ENCODE measurements at regions not wholly inside any gene's neighbourhood (a gene's known extent, or its start where the extent isn't known, plus 50 kb on each side); places are given as distances from the start of the nearest gene placed in this dataset.

DNA sequence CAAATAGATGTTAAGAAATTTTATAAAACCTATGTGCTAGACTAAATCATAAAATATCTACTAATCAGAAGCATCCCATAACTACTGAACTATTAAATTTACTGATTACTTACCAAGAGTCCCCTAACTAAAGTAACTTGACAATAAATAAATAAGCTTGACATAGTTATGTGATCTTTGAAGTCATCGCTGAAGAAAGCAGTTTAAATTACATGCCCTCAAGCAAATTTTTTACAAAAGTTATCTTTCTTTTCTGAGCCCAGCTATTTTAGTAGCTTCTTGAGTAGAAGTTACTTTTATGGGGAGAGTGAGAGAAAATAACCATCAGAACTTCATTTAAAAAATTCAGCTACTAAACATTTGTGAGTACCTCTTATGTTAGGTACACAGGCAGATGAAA is 150.9 kb upstream of the FAM241A start:
- Histone ChIP-seq H3K27me3 (ENCODE audit: insufficient read depth, low read length) (no peaks in the 10 kb centered on the region), H3K4me1 (ENCODE audit: insufficient read depth, low read length) (no peaks in the 10 kb centered on the region), H3K36me3 (ENCODE audit: insufficient read depth, low read length) (no peaks in the 10 kb centered on the region), H3K79me2 (ENCODE audit: insufficient read depth, low read length) (no peaks in the 10 kb centered on the region), H3K4me3 (ENCODE audit: insufficient read depth, low read length) (no peak overlapping the region), H4K20me1 (ENCODE audit: insufficient read depth, low read length) (no peaks in the 10 kb centered on the region), H2AFZ (ENCODE audit: low read length) (no peak overlapping the region), H3K27ac (ENCODE audit: low read depth, low read length) (no peak overlapping the region), H3K4me2 (ENCODE audit: insufficient read depth, low read length) (no peak overlapping the region), H3K9me3 (ENCODE audit: low read depth, low read length) (no peaks in the 10 kb centered on the region)
- no peak for TF ChIP-seq CTCF (IDR thresholded peaks at IDR 0.05; ENCODE audit: extremely low read depth, low read depth, low read length)
- DNase-seq (ENCODE audit: insufficient read length, low spot score, missing footprints) = no peak

- Histone ChIP-seq H3K9me3 (ENCODE audit: low read depth, low read length) (no peaks in the 10 kb centered on the region), H3K36me3 (ENCODE audit: insufficient read depth, low read length) (no peaks in the 10 kb centered on the region), H3K27me3 (ENCODE audit: insufficient read depth, low read length) (no peaks in the 10 kb centered on the region), H3K79me2 (ENCODE audit: insufficient read depth, low read length) (no peaks in the 10 kb centered on the region), H3K4me2 (ENCODE audit: insufficient read depth, low read length) (no peak overlapping the region), H3K4me1 (ENCODE audit: insufficient read depth, low read length) (no peaks in the 10 kb centered on the region), H3K27ac (ENCODE audit: low read depth, low read length) (no peak overlapping the region), H3K4me3 (ENCODE audit: insufficient read depth, low read length) (no peak overlapping the region), H4K20me1 (ENCODE audit: insufficient read depth, low read length) (no peaks in the 10 kb centered on the region), H2AFZ (ENCODE audit: low read length) (no peak overlapping the region)
- DNase-seq (ENCODE audit: insufficient read length, low spot score, missing footprints) = no peak
- TF ChIP-seq CTCF (IDR thresholded peaks at IDR 0.05; ENCODE audit: extremely low read depth, low read depth, low read length) = no peak
These were observed 147.5 kb upstream of the FAM241A start for GRCh38 chr4:111997785-111998184.

DNA sequence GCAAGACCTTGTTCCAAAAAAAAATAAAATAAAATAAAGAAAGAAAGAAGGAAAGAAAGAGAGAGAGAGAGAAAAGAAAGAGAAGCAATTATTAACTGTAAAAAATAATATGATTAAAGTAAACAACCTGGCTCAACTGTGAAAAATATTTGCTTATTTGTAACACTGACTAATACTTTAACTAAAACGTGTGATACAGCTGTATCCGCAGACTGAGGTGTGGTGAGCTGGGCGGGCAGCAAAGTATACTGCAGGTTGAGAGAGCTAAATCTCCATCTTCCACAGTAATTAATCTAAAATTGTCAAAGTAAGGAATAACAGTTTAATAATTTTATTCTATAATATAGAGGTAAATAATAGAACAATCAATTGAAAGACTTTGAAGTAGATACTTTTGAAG is 145.5 kb upstream of the FAM241A start:
- Histone ChIP-seq H3K27ac (ENCODE audit: low read depth, low read length) (no peak overlapping the region), H3K4me2 (ENCODE audit: insufficient read depth, low read length) (no peak overlapping the region), H3K79me2 (ENCODE audit: insufficient read depth, low read length) (no peaks in the 10 kb centered on the region), H3K4me1 (ENCODE audit: insufficient read depth, low read length) (no peaks in the 10 kb centered on the region), H3K4me3 (ENCODE audit: insufficient read depth, low read length) (no peak overlapping the region), H3K36me3 (ENCODE audit: insufficient read depth, low read length) (no peaks in the 10 kb centered on the region), H3K27me3 (ENCODE audit: insufficient read depth, low read length) (no peaks in the 10 kb centered on the region), H3K9me3 (ENCODE audit: low read depth, low read length) (no peaks in the 10 kb centered on the region), H4K20me1 (ENCODE audit: insufficient read depth, low read length) (no peaks in the 10 kb centered on the region), H2AFZ (ENCODE audit: low read length) (no peak overlapping the region)
- DNase-seq (ENCODE audit: insufficient read length, low spot score, missing footprints) = no peak
- TF ChIP-seq CTCF (IDR thresholded peaks at IDR 0.05; ENCODE audit: extremely low read depth, low read depth, low read length) = no peak

DNA sequence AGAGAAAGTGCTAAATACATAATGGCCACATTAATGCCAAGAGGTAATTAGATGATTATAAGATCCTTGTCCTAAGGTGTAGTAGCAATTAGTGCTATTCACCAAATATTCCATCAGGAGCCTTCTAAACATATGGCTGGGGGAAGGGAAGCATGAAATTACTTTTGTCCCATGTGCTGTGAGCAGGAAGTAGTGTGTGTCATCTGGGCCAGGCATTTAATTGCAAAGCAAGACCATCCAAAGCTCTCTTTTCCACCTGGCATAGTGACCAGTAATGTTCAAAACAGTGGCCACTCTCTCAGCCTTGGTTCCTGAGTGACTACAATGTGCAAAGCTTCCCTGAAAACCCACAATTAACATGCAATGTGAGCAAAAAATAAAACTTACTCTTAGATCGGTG is 144.2 kb upstream of the FAM241A start:
- Histone ChIP-seq H3K4me2 (ENCODE audit: insufficient read depth, low read length) (no peak overlapping the region), H2AFZ (ENCODE audit: low read length) (no peak overlapping the region), H3K27ac (ENCODE audit: low read depth, low read length) (no peak overlapping the region), H3K4me1 (ENCODE audit: insufficient read depth, low read length) (no peaks in the 10 kb centered on the region), H3K4me3 (ENCODE audit: insufficient read depth, low read length) (no peak overlapping the region), H3K79me2 (ENCODE audit: insufficient read depth, low read length) (no peaks in the 10 kb centered on the region), H4K20me1 (ENCODE audit: insufficient read depth, low read length) (no peaks in the 10 kb centered on the region), H3K9me3 (ENCODE audit: low read depth, low read length) (no peaks in the 10 kb centered on the region), H3K36me3 (ENCODE audit: insufficient read depth, low read length) (no peaks in the 10 kb centered on the region), H3K27me3 (ENCODE audit: insufficient read depth, low read length) (no peaks in the 10 kb centered on the region)
- DNase-seq (ENCODE audit: insufficient read length, low spot score, missing footprints) = peak; percentile 46
- no peak for TF ChIP-seq CTCF (IDR thresholded peaks at IDR 0.05; ENCODE audit: extremely low read depth, low read depth, low read length)

Measured in osteoblast (primary cell).